ENCODE measurements at regions not wholly inside any gene's neighbourhood (a gene's known extent, or its start where the extent isn't known, plus 50 kb on each side); places are given as distances from the start of the nearest gene placed in this dataset.

DNA sequence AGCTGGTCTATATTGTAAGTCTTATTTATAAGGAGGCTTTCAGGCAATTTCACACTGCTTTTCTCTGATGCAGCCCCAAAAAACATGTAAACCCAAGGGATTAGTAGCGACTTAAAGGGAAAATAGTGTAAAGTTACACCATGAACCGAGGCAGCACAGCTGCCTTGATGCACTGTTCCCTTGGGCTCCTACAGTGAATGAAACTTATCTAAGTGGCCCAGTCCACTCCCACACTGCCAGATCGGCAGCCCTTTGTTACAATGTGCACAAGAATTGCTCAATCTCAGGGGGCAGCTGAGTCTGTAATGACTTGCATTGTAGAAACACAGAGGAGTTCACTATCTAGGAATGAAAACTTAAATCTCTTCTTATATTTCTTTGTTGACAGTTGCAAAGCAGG is 120.8 kb upstream of the ADGRL2 start (continued):
- TF ChIP-seq, protein P1, sequence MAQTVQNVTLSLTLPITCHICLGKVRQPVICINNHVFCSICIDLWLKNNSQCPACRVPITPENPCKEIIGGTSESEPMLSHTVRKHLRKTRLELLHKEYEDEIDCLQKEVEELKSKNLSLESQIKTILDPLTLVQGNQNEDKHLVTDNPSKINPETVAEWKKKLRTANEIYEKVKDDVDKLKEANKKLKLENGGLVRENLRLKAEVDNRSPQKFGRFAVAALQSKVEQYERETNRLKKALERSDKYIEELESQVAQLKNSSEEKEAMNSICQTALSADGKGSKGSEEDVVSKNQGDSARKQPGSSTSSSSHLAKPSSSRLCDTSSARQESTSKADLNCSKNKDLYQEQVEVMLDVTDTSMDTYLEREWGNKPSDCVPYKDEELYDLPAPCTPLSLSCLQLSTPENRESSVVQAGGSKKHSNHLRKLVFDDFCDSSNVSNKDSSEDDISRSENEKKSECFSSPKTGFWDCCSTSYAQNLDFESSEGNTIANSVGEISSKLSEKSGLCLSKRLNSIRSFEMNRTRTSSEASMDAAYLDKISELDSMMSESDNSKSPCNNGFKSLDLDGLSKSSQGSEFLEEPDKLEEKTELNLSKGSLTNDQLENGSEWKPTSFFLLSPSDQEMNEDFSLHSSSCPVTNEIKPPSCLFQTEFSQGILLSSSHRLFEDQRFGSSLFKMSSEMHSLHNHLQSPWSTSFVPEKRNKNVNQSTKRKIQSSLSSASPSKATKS (CRISPR knock-in tag; IDR thresholded peaks at IDR 0.05): no peak
- TF ChIP-seq CEBPG (CRISPR knock-in tag; IDR thresholded peaks at IDR 0.05): peak; percentile 36; the same call in 1 of the 2 replicates

DNA sequence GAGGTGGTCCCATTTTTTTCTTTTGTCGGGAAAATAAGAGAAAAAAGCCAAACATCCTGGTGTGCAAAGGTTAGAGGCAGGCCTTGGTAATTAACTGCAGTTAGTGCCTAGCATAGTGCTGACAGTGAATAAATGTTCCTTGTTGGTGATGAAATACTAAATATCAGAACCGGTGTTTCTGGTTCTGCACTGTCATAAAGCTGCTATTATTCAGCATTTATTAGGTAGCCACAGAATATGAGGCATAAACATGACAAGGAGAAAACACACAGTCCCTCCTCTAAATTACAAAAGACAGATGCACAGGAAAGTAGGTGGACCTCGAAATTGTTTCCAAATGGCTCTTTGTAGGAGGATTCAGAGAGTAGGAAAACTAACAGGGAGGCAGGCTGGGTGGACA is 122.0 kb upstream of the ADGRL2 start:
- no TSS peak for BruUV-seq (replicated peaks)
- TF ChIP-seq MAFK (conservative IDR thresholded peaks at IDR 0.05 in 1 of 2, IDR thresholded peaks at IDR 0.05 in 1 of 2; ENCODE audit: low read length in 2 of 2): 0 out of 4 replicates have a peak, but pooled peaks of 1 of the 2 experiments have one; percentile 10
- TF ChIP-seq, protein P2, sequence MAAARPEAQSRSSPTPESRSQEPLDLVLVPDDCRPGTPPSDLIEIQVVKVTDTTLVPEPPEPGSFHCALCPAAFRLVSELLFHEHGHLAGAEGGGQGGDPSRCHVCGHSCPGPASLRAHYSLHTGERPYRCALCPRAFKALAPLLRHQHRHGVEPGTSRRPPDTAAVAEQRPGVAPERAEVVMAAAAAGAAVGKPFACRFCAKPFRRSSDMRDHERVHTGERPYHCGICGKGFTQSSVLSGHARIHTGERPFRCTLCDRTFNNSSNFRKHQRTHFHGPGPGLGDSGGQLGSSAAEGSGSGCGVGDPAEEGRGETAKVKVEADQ (CRISPR knock-in tag; IDR thresholded peaks at IDR 0.05; ENCODE audit: borderline replicate concordance): no peak
- Histone ChIP-seq H3K4me2 (ENCODE audit: low read depth, low read length) (no peak overlapping the region), H3K27me3 (ENCODE audit: control insufficient read depth in 1 of 2, insufficient read depth in 2 of 2, low read length in 2 of 2) (no peaks in the 10 kb centered on the region), H2AFZ (ENCODE audit: low read length) (no peak overlapping the region), H3K9ac (ENCODE audit: insufficient read depth, low read depth, low read length) (no peak overlapping the region), H3K27ac (ENCODE audit: extremely low read length, insufficient read depth, low read length) (no peak overlapping the region), H3K4me1 (ENCODE audit: insufficient read depth, low read length) (no peaks in the 10 kb centered on the region), H3K79me2 (ENCODE audit: insufficient read depth, low read length) (no peaks in the 10 kb centered on the region), H4K20me1 (ENCODE audit: insufficient read depth, low read length) (no peaks in the 10 kb centered on the region), H3K9me3 (ENCODE audit: low read length) (peaks cover 11% of the 10 kb centered on the region; the same call in 1 of the 2 replicates), H3K4me3 (replicated peaks in 1 of 3; ENCODE audit: insufficient read depth in 1 of 3, low read depth in 2 of 3, low read length in 3 of 3) (no peak overlapping the region), H3K36me3 (replicated peaks in 1 of 2; ENCODE audit: control insufficient read depth in 1 of 2, insufficient read depth in 2 of 2, low read length in 2 of 2) (no peaks in the 10 kb centered on the region)
- intact Hi-C loops (cut with micrococcal nuclease; ENCODE audit: unreplicated experiment): no loop called here
- ChIA-PET CTCF (ENCODE audit: low intra/inter-chr PET ratio, low total read pairs) (no interaction called here), POLR2A (no interaction called here)
- no peak for ATAC-seq
- FAIRE-seq: no peak
- WGBS (ENCODE audit: low lambda C conversion rate): 10% methylated on average over 3 of the region's 3 CpGs
- in situ Hi-C loops (cut with HindIII; ENCODE audit: extremely low pct_ligation_motif_present, low pct_unique_long_range_greater_than_20kb): no loop called here
- DNase-seq (ENCODE audit: low spot score): no peak

Data from HepG2 (cell line).